IMR-90 (cell line): ENCODE measurements at regions not wholly inside any gene's neighbourhood (a gene's known extent, or its start where the extent isn't known, plus 50 kb on each side); places are given as distances from the start of the nearest gene placed in this dataset.

ENCODE experiments used
- ATAC-seq: fragments of 200-7000 bp; cut with Tn5 transposase; 2 replicates; pipeline ENCODE4 v1.9.1; 2020; ENCODE audit warnings: low read depth, mild to moderate bottlenecking, moderate library complexity
- BruUV-seq: library from RNA; stranded (reverse); fragments of 400-500 nt; replicated peaks from 2 replicates; lab custom pipeline; 2021; lab: Mats Ljungman, UMichigan
- CTCF ChIA-PET: fragments of 300-600 bp; formaldehyde crosslinking; extraction: SDS; loops from one replicate; lab custom pipeline; 2021; ENCODE audit warnings: antibody characterized with exemption; lab: Yijun Ruan, JAX
- POLR2A ChIA-PET: fragments of 300-600 bp; sonication (Branson Sonifier 250); formaldehyde crosslinking; loops from one replicate; lab custom pipeline; 2022; ENCODE audit warnings: antibody characterized with exemption; ENCODE audit not compliant: unreplicated experiment; lab: Charles Lee
- DNase-seq: peaks from one replicate; pipeline ENCODE4 v3.0.0; 2013
- H2AFZ ChIP-seq: replicated peaks from 2 replicates; pipeline ENCODE3; 2013; ENCODE audit warnings: low read length, mild to moderate bottlenecking; ENCODE audit not compliant: poor library complexity
- H2AK5ac ChIP-seq: 2 replicates; pipeline ENCODE4 v1.6.1; 2013; ENCODE audit warnings: low read depth, low read length, inconsistent platforms
- H2AK9ac ChIP-seq: replicated peaks from 2 replicates; pipeline ENCODE3; 2013; ENCODE audit warnings: mild to moderate bottlenecking, low read depth, low read length, moderate library complexity; ENCODE audit not compliant: poor library complexity
- H2BK120ac ChIP-seq: 2 replicates; pipeline ENCODE4 v1.6.1; 2013; ENCODE audit warnings: low read depth, low read length, inconsistent platforms
- H2BK15ac ChIP-seq: 3 replicates; pipeline ENCODE4 v1.6.1; 2013; ENCODE audit warnings: low read depth, low read length, inconsistent platforms
- H2BK20ac ChIP-seq: 2 replicates; pipeline ENCODE4 v1.6.1; 2013; ENCODE audit warnings: low read depth, mild to moderate bottlenecking, inconsistent platforms, low read length, moderate library complexity
- H2BK5ac ChIP-seq: 2 replicates; pipeline ENCODE4 v1.6.1; 2013; ENCODE audit warnings: mild to moderate bottlenecking, low read depth, low read length, inconsistent platforms; ENCODE audit not compliant: poor library complexity, severe bottlenecking
- H3K14ac ChIP-seq: replicated peaks from 2 replicates; pipeline ENCODE4 v1.6.1; 2013; ENCODE audit warnings: low read depth, low read length, inconsistent platforms
- H3K18ac ChIP-seq: 2 replicates; pipeline ENCODE4 v1.6.1; 2013; ENCODE audit warnings: low read depth, low read length, control low read depth
- H3K23ac ChIP-seq: 2 replicates; pipeline ENCODE4 v1.6.1; 2013; ENCODE audit warnings: low read depth, low read length, inconsistent platforms
- H3K27ac ChIP-seq: 2 replicates; pipeline ENCODE4 v1.5.1; 2013; ENCODE audit warnings: mild to moderate bottlenecking, control low read depth, low read length; ENCODE audit not compliant: insufficient read depth
- H3K27me3 ChIP-seq: 2 replicates; pipeline ENCODE4 v1.6.1; 2013; ENCODE audit warnings: low read length; ENCODE audit not compliant: control insufficient read depth, insufficient read depth
- H3K36me3 ChIP-seq: 2 replicates; pipeline ENCODE4 v1.6.1; 2013; ENCODE audit warnings: low read length, mixed read lengths; ENCODE audit not compliant: control insufficient read depth, insufficient read depth
- H3K4ac ChIP-seq: 2 replicates; pipeline ENCODE4 v1.6.1; 2013; ENCODE audit warnings: low read depth, low read length, inconsistent platforms
- H3K4me1 ChIP-seq: 2 replicates; pipeline ENCODE4 v1.6.1; 2013; ENCODE audit warnings: low read length, mixed read lengths; ENCODE audit not compliant: control insufficient read depth, insufficient read depth
- H3K4me2 ChIP-seq: 2 replicates; pipeline ENCODE4 v1.6.1; 2013; ENCODE audit warnings: low read depth, mild to moderate bottlenecking, control low read depth, low read length, moderate library complexity
- H3K4me3 ChIP-seq: 2 replicates; pipeline ENCODE4 v1.5.1; 2013; ENCODE audit warnings: low read depth, mild to moderate bottlenecking, control low read depth, low read length, moderate library complexity; ENCODE audit not compliant: insufficient read depth
- H3K56ac ChIP-seq: 2 replicates; pipeline ENCODE4 v1.6.1; 2013; ENCODE audit warnings: low read length, inconsistent platforms; ENCODE audit not compliant: insufficient read depth; ENCODE audit errors: extremely low read depth
- H3K79me1 ChIP-seq, 2 experiments: 2 replicates each; pipeline ENCODE4 v1.6.1; 2013; ENCODE audit warnings: low read length in 2 of 2, inconsistent platforms in 1 of 2, low read depth in 1 of 2
- H3K9ac ChIP-seq: 2 replicates; pipeline ENCODE4 v1.6.1; 2013; ENCODE audit warnings: low read depth, low read length, control low read depth
- H3K9me1 ChIP-seq: 2 replicates; pipeline ENCODE4 v1.6.1; 2013; ENCODE audit warnings: low read length, inconsistent platforms; ENCODE audit not compliant: insufficient read depth
- H3K9me3 ChIP-seq: 2 replicates; pipeline ENCODE4 v1.6.1; 2013; ENCODE audit warnings: low read length; ENCODE audit not compliant: control insufficient read depth, insufficient read depth
- H4K20me1 ChIP-seq: 2 replicates; pipeline ENCODE4 v1.6.1; 2013; ENCODE audit warnings: low read length, inconsistent platforms; ENCODE audit not compliant: insufficient read depth
- H4K5ac ChIP-seq: 2 replicates; pipeline ENCODE4 v1.6.1; 2013; ENCODE audit warnings: mild to moderate bottlenecking, low read depth, low read length, control low read depth
- H4K8ac ChIP-seq, 2 experiments: 2 replicates each; pipeline ENCODE4 v1.6.1; 2013; ENCODE audit warnings: low read depth in 2 of 2, low read length in 2 of 2, control low read depth in 1 of 2, inconsistent platforms in 1 of 2
- H4K91ac ChIP-seq: 2 replicates; pipeline ENCODE4 v1.6.1; 2013; ENCODE audit warnings: low read depth, low read length, inconsistent platforms; ENCODE audit not compliant: insufficient read depth
- BHLHE40 ChIP-seq: fragments of 150-350 bp; IDR thresholded peaks from 2 replicates; pipeline ENCODE4 v1.6.1; 2016; ENCODE audit warnings: mild to moderate bottlenecking, low read depth, low read length
- CEBPB ChIP-seq: IDR thresholded peaks from 2 replicates; pipeline ENCODE4 v1.6.1; 2012; ENCODE audit warnings: low read depth, low read length, improper control_type of control experiment
- CHD1 ChIP-seq: IDR thresholded peaks from 2 replicates; pipeline ENCODE4 v1.6.1; 2012; ENCODE audit warnings: low read depth, low read length, improper control_type of control experiment
- CTCF ChIP-seq: conservative IDR thresholded peaks from 2 replicates; pipeline ENCODE4 v1.5.1; 2012; ENCODE audit warnings: mild to moderate bottlenecking, low read depth, low read length, improper control_type of control experiment
- ELK1 ChIP-seq: fragments of 150-350 bp; IDR thresholded peaks from 2 replicates; pipeline ENCODE4 v1.6.1; 2016; ENCODE audit warnings: low read depth, mild to moderate bottlenecking, low read length, moderate library complexity, borderline replicate concordance
- MAFK ChIP-seq: IDR thresholded peaks from 2 replicates; pipeline ENCODE4 v1.6.1; 2012; ENCODE audit warnings: low read depth, low read length, improper control_type of control experiment
- MAZ ChIP-seq: IDR thresholded peaks from 2 replicates; pipeline ENCODE4 v1.6.1; 2012; ENCODE audit warnings: low read depth, mild to moderate bottlenecking, low read length, improper control_type of control experiment, moderate library complexity, borderline replicate concordance
- MXI1 ChIP-seq: IDR thresholded peaks from 2 replicates; pipeline ENCODE4 v1.6.1; 2012; ENCODE audit warnings: low read depth, mild to moderate bottlenecking, low read length, moderate library complexity, borderline replicate concordance
- NFE2L2 ChIP-seq: fragments of 150-350 bp; IDR thresholded peaks from 2 replicates; pipeline ENCODE4 v1.6.1; 2016; ENCODE audit warnings: low read depth, mild to moderate bottlenecking, low read length
- POLR2A ChIP-seq: IDR thresholded peaks from 2 replicates; pipeline ENCODE4 v1.6.1; 2012; ENCODE audit warnings: mild to moderate bottlenecking, low read depth, low read length
- RAD21 ChIP-seq: IDR thresholded peaks from 2 replicates; pipeline ENCODE4 v1.6.1; 2012; ENCODE audit warnings: low read length, improper control_type of control experiment
- RCOR1 ChIP-seq: IDR thresholded peaks from 2 replicates; pipeline ENCODE4 v1.6.1; 2012; ENCODE audit warnings: mild to moderate bottlenecking, low read length, improper control_type of control experiment; ENCODE audit not compliant: insufficient replicate concordance
- RFX5 ChIP-seq: IDR thresholded peaks from 2 replicates; pipeline ENCODE4 v1.8.0; 2012; ENCODE audit warnings: low read depth, mild to moderate bottlenecking, low read length, moderate library complexity
- SMC3 ChIP-seq: fragments of 150-350 bp; IDR thresholded peaks from 2 replicates; pipeline ENCODE4 v1.6.1; 2016; ENCODE audit warnings: low read depth, mild to moderate bottlenecking, antibody characterized with exemption, low read length, moderate library complexity
- USF2 ChIP-seq: fragments of 150-350 bp; IDR thresholded peaks from 2 replicates; pipeline ENCODE4 v1.6.1; 2017; ENCODE audit warnings: mild to moderate bottlenecking, antibody characterized with exemption, low read length, low read depth
- WGBS, 2 experiments: methylation state at CpG; one replicate each; pipeline versions ENCODE4 v1.1.5 to v1.1.7; 2013; ENCODE audit warnings: missing lambda C conversion rate in 2 of 2; ENCODE audit not compliant: insufficient read length in 1 of 2; ENCODE audit errors: extremely low coverage in 2 of 2; 5-methylcytosine and 5-hydroxymethylcytosine counted together
- dilution Hi-C: fragments of 300-500 bp; cut with HindIII; formaldehyde crosslinking; loops from one replicate; pipeline ENCODE4 v1.14.3; 2018; ENCODE audit warnings: low sequenced_read_pairs; ENCODE audit not compliant: unreplicated experiment
- in situ Hi-C: fragments of 300-500 bp; cut with MboI; formaldehyde crosslinking; loops from 3 replicates; pipeline ENCODE4 v1.14.3; 2019; ENCODE audit warnings: low sequenced_read_pairs, inconsistent platforms, mixed read lengths
- intact Hi-C: fragments of 100-400 bp; cut with micrococcal nuclease; formaldehyde crosslinking; loops from 2 replicates; pipeline ENCODE4 v1.10.0; 2022

- H2BK5ac ChIP-seq: no peak overlapping the region
- H3K23ac ChIP-seq: no peak overlapping the region
- BruUV-seq: no TSS peak
- H3K9me1 ChIP-seq: no peaks in the 10 kb centered on the region
- H2BK20ac ChIP-seq: no peak overlapping the region
- no peaks in the 10 kb centered on the region for H3K79me1 ChIP-seq
- no peak overlapping the region for H3K9ac ChIP-seq
- H2BK15ac ChIP-seq: no peak overlapping the region
- no peaks in the 10 kb centered on the region for H3K36me3 ChIP-seq
- no peak overlapping the region for H3K4ac ChIP-seq
- H2AK5ac ChIP-seq: no peak overlapping the region
- H3K4me3 ChIP-seq: no peak overlapping the region
- H4K5ac ChIP-seq: no peak overlapping the region
- intact Hi-C loops: no loop called here
- in situ Hi-C loops: no loop called here
- WGBS, 2 experiments: no CpG with 5 or more reads among the region's 3 CpGs
- H3K18ac ChIP-seq: no peak overlapping the region
- no peaks in the 10 kb centered on the region for H3K27me3 ChIP-seq
- no peak overlapping the region for H3K56ac ChIP-seq
- H2BK120ac ChIP-seq: no peak overlapping the region
- no peak overlapping the region for H3K27ac ChIP-seq
- ChIA-PET CTCF (no interaction called here), POLR2A (no interaction called here)
- no peaks in the 10 kb centered on the region for H4K20me1 ChIP-seq
- dilution Hi-C loops: no loop called here
- no peak for ATAC-seq
- DNase-seq: no peak
- no peak overlapping the region for H4K8ac ChIP-seq
- H3K4me1 ChIP-seq: no peaks in the 10 kb centered on the region
- peaks cover 4% of the 10 kb centered on the region; the same call in 1 of the 2 replicates for H3K9me3 ChIP-seq
- no peak overlapping the region for H3K4me2 ChIP-seq
- no peak overlapping the region for H3K14ac ChIP-seq
- H4K91ac ChIP-seq: no peak overlapping the region
- H2AFZ ChIP-seq: no peak overlapping the region
- no peak for TF ChIP-seq MXI1
- no peak for TF ChIP-seq RCOR1
- no peak for TF ChIP-seq BHLHE40
- no peak for TF ChIP-seq ELK1
- TF ChIP-seq MAFK: no peak
- no peak for TF ChIP-seq RFX5
- no peak for TF ChIP-seq NFE2L2
- TF ChIP-seq USF2: no peak
- TF ChIP-seq MAZ: no peak
- TF ChIP-seq RAD21: no peak
- no peak for TF ChIP-seq CEBPB
- TF ChIP-seq SMC3: no peak
- TF ChIP-seq POLR2A: no peak
- TF ChIP-seq CHD1: no peak
- no peak for TF ChIP-seq CTCF
- H2AK9ac ChIP-seq: no peak overlapping the region
These were observed 287.1 kb upstream of the SUCLG2 start for GRCh38 chr3:67941433-67942030.
